ENCODE measurements at regions not wholly inside any gene's neighbourhood (a gene's known extent, or its start where the extent isn't known, plus 50 kb on each side); places are given as distances from the start of the nearest gene placed in this dataset.

- no peak for TF ChIP-seq CTCF (IDR thresholded peaks at IDR 0.05; ENCODE audit: low read depth, low read length, missing control alignments)
- no peak for DNase-seq (ENCODE audit: extremely low read depth, low read depth)
- no peak overlapping the region for H3K4me3 ChIP-seq (replicated peaks; ENCODE audit: low read depth, low read length)
Observed at GRCh38 chr1:25091658-25092057, 140.6 kb downstream of the SYF2 start.

GRCh38 chr1:25090707-25091422 is 141.4 kb downstream of the SYF2 start:
- no peak overlapping the region for H3K4me3 ChIP-seq (replicated peaks; ENCODE audit: low read depth, low read length)
- DNase-seq (ENCODE audit: extremely low read depth, low read depth) = no peak
- no peak for TF ChIP-seq CTCF (IDR thresholded peaks at IDR 0.05; ENCODE audit: low read depth, low read length, missing control alignments)

- no peak overlapping the region for H3K4me3 ChIP-seq (replicated peaks; ENCODE audit: low read depth, low read length)
- TF ChIP-seq CTCF (IDR thresholded peaks at IDR 0.05; ENCODE audit: low read depth, low read length, missing control alignments) = no peak
- DNase-seq (ENCODE audit: extremely low read depth, low read depth) = no peak
Observed at GRCh38 chr1:25089772-25090171, 142.5 kb downstream of the SYF2 start.

GRCh38 chr1:25088946-25089345 is 143.4 kb downstream of the SYF2 start:
- no peak for TF ChIP-seq CTCF (IDR thresholded peaks at IDR 0.05; ENCODE audit: low read depth, low read length, missing control alignments)
- no peak overlapping the region for H3K4me3 ChIP-seq (replicated peaks; ENCODE audit: low read depth, low read length)
- no peak for DNase-seq (ENCODE audit: extremely low read depth, low read depth)

GRCh38 chr1:25088180-25088701 is 144.1 kb downstream of the SYF2 start:
- no peak overlapping the region for H3K4me3 ChIP-seq (replicated peaks; ENCODE audit: low read depth, low read length)
- no peak for DNase-seq (ENCODE audit: extremely low read depth, low read depth)
- no peak for TF ChIP-seq CTCF (IDR thresholded peaks at IDR 0.05; ENCODE audit: low read depth, low read length, missing control alignments)

GRCh38 chr1:25086518-25087079 is 145.7 kb downstream of the SYF2 start:
- DNase-seq (ENCODE audit: extremely low read depth, low read depth) = no peak
- no peak overlapping the region for H3K4me3 ChIP-seq (replicated peaks; ENCODE audit: low read depth, low read length)
- no peak for TF ChIP-seq CTCF (IDR thresholded peaks at IDR 0.05; ENCODE audit: low read depth, low read length, missing control alignments)
